H4 (cell line): ENCODE measurements at regions not wholly inside any gene's neighbourhood (a gene's known extent, or its start where the extent isn't known, plus 50 kb on each side); places are given as distances from the start of the nearest gene placed in this dataset.
"Not testable (repeated sequence)": the region's sequence is repeated elsewhere in the genome, so short reads cannot be mapped to it uniquely, and the experiment has no call there.

Experiments
- DNase-seq: peaks from one replicate; pipeline ENCODE4 v3.0.0-alpha.2; 2015; ENCODE audit warnings: low spot score

DNA sequence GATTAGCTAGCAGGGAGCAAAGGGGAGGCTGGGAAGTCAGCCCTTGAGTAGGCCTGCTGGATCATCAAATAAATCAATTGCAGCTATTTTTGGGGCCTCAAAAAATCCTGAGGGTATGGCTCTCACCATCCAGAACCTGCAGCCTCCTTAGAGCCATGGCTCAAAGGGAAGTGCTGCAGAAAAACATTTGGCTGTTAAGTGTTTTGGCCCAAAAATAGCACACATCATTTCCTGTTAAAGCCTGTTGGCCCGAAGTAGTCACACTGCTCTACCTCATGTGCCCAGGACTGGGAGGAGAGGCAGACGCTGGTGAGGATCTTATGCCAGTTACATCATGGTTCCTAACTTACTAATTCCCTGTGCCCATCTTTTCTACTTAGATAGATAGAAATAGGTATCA lies 176.8 kb upstream of the PLGLB1 start:
- not testable (repeated sequence) for DNase-seq

DNA sequence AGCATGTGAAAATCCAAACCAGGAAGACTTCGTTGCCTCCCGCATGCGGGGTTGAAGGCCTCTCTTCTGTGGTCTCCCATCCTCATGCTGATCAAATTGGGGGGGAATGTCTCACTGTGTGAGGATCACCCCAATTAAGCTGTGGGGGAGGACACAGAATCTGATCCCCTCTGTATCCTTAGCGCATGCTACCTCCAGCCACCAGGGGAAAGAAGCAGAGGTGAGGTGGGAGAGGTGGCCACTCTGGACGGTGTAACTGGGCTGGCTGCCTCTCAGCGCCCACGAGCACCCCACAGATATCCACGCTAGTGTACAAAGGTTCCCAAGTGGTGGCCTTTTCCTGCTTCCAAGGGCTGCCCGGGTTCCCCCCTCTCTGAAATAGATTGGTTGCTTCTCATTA lies 177.6 kb upstream of the PLGLB1 start:
- not testable (repeated sequence) for DNase-seq

DNA sequence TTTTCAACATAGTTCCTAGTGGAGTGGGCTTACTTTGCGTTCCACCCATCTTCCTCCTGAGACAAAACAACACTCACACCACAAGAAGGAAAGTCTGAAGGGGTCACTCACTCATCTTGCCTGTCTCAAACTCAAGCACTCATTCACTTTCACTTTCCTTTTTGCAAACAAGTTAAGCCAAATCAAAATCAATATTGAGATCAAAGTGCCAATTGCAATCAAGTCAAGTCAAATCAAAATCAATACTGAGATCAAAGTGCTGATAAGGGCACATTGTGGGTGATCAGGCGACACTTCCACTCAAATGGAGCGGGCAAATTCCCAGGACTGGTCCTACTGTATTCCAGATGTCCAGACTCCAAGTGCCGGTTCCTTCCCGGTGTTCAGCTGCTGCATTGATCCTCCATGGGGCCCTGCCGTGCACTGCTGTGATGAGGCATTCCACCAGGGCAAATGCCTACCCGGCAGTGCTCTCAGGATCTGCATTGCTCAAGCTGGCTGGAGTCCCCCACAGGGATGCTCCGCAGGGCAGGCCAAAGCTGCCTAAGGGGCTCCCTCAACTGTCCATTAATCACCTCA lies 183.0 kb upstream of the PLGLB1 start:
- DNase-seq, result not testable (repeated sequence)

DNA sequence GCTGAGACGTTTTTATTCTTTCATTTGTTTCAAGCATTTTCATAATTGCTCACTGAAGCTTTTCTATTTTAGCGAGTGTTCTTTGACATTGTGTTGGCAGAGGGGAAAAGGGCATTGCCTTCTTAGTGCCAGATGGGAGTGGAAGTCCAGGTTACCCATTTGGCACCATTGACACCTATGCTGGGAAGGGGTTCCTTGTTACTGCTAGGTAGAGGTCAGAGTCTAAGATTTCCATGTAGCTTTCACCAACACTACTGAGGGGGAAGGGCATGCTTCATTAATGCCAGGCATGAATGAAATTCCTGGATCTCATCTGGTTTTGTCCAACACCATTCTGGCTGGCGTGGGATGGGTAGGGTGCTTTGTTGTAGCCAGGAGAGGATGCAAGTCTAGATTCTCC lies 191.3 kb upstream of the PLGLB1 start:
- DNase-seq, result not testable (repeated sequence)

DNA sequence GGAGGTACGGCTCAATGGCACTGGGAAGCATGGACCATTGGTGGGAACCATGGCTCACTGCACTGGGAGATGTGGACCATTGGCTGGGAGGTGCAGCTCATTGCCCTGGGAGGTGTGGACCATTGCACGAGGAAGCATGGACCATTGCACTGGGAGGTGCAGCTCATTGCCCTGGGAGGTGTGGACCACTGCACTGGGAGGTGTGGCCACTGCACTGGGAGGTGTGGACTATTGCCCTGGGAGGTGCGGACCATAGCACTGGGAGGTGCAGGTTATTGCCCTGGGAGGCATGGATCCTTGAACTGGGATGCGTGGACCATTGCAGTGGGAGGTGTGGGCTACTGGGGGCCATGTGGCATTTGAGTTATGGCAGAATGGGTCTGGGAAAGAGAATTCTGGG lies 195.4 kb upstream of the PLGLB1 start:
- not testable (repeated sequence) for DNase-seq

DNA sequence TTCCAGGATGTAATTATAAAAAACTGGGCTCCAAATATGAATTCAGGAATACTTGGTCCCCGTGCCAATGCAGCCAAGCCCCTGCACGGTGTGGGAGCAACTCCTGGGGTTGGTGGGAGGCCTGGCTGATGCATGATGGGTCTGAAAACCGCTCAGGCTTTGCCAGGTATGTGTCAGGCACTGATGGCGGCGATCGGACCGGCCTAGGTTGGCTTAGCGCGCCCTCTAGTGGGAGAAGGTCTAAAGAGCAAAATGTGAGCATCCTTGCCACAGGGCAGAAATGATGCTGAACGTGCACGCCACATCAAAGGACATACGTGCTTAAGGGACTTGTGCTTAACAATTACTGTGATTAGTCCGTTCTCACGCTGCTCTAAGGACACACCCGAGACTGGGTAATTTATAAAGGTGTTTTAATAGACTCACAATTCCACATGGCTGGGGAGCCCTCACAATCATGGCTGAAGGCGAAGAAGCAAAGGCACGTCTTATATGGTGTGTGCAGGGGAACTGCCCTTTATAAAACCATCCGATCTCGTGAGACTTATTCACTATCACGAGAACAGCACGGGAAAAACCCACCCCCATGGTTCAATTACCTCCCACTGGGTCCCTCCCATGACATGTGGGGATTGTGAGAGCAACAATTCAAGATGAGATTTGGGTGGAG lies 196.2 kb upstream of the PLGLB1 start:
- DNase-seq, result not testable (repeated sequence)

DNA sequence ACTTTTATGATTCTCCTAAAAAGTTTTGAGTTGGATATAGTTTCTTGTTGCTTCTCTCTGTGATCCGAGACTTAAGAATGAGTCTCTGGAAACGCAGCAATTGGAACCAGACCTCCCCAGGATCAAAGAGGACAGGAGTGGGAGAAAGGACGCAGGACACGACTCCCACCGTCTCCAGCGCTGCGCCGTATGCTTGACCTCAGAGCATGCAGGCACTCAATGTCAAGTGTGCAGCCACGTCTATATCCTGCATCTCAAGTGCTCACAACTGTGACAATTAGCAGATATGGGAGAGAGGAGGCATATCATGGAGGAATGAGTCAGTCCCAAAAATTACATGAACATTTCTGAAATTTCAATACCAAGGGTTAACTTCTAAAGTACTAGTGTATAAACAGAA lies 199.0 kb upstream of the PLGLB1 start:
- DNase-seq, result not testable (repeated sequence)

DNA sequence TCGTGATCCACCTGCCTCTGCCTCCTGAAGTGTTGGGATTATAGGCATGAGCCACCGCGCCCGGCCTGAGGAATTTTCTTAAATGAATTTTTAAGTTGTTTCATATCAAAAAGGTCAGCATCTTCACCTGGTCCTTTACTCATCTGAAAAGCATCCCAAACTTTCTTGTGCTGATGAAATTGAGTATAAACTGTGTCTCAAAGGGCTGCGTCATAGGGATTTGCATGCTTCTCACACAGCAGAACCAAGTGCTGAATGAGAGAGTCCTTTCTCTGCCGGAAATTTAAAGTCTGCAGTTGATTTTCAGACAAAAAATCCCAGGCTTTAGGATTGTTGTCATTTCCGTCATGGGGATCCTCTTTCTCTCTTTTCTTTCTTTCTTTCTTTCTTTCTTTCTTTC lies 200.5 kb upstream of the PLGLB1 start:
- DNase-seq, result not testable (repeated sequence)

DNA sequence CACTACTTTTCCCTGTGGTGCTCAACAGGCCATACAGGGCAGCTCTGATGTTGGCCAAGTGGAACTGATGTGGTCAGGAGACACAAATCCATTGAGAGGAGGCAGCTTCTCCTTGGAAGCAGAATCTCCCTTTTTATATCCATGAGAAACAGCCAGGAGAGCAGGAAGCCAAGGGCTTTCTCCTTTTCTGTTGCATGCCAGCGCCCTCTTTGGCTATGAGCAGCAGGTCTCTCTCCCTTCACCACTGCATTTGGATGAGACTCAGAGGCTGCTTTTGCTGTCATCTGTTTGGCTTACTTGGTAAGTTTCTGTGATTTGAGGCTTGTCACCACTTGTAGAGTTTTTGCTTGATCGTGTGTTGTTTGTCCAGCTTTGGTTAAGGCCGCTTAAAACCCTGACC lies 202.2 kb upstream of the PLGLB1 start:
- DNase-seq, result not testable (repeated sequence)

DNA sequence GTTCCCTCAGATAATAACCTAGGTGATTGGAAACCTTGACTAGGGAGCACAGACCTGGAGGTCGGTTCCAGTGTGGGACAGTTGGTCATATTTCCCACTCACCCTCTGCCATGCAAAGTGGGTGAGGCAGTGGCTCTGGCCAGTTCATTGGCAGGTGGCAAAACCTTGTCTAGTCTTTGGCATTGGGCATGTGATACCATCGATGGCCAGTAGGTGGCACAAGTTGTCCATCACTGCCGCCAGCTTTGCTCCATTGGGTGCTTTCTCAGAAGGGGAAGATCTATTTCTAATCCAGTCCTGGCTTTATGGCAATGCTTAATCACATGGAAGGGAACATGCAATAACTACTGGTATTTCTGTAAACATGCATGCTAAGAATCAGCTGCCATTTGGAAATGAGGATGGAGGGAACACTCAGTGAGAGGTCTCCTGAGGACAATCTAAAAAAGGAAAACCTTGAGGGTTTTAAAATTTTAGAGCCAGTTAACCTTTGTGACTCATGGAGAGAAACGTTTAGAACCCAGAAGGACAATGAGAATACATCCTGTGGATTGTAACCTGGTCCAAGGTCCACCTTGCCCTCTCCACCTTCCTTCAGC lies 207.5 kb upstream of the PLGLB1 start:
- DNase-seq, result peak; percentile 18

DNA sequence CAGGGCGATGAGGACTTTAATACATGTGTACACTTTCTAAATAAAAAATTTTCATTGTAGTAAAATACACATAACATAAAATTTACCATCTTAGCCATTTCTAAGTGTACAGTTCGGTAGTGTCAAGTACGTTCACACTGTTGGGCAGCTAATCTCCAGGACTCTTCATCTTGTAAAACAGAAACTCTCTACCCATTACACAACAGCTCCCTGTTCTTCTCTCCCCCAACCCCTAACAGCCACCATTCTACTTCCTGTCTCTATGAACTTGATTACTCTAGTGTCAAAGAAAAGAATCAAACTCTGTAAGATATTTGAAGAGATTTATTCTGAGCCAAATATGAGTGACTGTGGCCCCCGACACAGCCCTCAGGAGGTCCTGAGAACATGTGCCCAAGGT lies 208.3 kb upstream of the PLGLB1 start:
- DNase-seq, result not testable (repeated sequence)

DNA sequence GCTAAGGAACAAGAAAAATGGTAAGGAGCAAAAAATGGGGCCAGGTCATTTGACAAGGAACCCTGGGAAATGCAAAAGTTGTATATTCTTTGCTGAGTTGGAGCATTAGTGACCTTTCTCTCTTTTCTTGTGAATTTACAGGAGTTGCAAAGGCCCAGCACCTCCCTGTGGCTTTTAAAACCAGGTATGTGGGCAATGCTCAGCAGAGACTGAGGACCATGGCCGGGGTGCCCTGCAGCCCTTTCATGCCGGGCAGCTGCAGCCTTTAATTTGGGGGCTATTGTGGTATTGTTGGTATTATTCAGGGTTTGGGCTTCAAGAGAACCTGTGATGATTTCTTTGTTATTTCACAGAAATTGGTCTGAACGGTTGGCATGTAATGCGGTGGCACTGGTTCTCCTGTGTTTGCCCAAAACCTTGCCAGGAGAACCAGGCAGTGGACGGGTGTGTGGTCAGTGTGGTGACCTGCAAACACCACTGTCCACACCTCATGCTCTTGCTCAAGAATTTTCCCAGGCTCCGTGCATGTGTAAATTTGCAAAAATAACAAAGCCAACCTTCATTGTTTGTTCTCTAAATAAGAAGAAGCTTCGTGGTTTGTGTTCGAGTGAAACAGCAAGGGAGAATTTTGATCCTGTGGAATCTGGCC lies 213.8 kb upstream of the PLGLB1 start:
- DNase-seq, result not testable (repeated sequence)

DNA sequence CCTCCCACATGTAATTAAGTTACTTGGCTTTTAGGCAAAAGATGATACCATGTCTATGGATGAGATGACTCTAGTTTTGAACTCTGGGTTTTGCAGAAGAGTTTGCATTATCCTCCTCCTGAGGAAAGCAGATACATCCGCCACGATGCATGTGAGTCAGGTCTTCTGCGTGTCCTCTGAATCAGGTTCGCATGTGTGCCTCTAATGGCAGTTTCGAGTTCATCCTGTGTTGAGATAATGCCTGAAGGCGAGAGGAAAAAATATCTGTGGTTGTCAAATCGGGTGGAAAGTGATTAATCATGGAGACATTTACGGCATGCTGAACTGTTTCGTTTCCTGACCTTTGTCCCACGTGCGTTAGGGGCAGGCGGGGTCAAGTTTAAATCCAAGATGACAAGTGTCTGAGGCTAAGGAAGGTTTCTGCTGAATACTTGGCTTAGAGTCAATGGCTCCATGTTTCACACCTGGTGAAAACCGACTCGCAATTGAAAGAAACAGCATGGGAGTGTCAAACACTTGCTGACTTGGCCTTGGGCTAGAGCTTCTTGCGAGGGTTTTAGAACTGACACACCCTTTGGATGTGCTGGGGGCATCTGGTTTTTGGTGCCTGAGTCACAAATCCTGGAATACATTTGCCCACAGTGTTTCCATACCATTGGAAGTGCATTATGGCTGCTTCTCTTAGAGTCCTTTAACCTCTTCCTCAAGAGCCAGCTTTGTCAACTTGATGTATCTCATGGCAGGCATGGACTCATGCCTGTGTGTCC lies 216.1 kb upstream of the PLGLB1 start:
- not testable (repeated sequence) for DNase-seq

DNA sequence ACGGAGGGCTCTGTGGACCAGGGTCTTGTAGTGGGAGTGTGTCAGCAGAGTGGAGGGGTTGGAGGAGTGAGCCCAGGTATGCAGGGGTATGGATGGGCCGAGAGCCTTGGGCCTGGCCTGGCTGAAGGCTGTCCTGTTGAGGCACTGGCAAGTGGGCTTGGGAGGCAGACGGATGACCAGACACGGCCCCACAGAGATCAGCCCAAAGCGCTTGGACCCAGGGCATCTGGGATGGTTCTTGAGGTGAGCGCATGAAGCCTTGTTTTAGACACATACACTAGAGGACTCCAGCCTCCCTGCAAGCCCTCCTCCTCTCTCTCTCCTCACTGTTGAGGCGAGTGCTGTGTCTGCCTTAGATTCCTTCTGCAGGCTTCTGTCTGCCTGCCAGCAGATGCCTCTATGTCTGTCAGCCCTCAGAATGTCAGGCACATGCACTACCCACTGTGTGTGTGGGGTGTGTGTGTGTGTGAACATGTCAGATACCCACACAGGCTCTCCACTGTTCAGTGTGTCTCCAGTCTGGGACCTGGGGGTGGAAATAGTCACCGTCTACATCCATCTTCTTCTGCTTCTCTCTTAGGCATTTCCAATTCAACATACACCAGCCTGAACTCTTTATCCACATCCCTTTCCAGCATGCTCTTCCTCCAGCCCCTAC lies 218.0 kb upstream of the PLGLB1 start:
- not testable (repeated sequence) for DNase-seq

DNA sequence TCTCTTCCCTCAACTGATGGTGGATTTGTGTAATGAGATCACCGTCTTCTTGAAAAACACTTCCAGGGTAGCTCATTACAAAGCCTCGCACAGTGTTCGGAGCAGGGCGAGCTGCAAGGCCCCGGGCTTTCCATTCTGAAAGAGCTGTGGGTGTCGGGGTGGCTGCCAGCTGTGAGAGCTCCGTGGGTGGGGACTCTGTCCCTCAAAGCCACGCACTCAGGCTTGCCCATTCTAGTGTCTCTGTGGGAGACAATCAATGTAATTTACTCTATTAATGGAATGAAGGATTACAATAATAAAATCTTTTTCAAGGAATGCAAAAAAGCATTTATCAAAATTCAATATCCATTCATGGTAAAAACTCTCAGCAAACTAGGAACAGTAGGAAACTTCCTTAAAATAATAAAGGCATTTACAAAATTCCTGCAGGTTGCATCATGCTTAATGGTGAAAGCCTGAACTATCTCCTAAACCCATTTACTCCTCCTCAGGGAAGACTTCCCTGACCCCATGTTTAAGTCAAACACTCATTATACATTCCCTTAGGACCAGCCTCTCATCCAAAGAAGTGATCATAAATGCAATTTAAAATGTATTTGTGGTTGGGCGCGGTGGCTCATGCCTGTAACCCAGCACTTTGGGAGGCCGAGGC lies 224.5 kb upstream of the PLGLB1 start:
- not testable (repeated sequence) for DNase-seq

DNA sequence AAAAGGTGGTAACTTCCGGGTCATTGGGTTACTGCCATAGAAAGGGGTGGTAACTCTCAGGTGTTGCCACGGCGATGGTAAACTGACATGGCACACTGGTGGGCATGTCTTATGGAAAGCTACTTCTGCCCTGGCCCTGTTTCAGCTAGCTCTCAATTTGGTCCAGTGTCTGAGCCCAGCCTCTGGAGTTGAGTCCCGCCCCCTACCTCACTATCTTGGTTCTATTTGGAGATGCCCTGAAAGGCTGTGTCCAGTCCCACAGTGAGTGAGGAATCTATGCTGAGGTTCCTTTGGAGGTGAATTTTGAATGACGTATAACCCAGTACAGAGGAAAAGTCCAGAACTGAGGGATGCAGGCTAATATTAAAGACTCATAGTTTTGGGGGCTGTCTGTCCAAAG lies 230.4 kb upstream of the PLGLB1 start:
- not testable (repeated sequence) for DNase-seq

DNA sequence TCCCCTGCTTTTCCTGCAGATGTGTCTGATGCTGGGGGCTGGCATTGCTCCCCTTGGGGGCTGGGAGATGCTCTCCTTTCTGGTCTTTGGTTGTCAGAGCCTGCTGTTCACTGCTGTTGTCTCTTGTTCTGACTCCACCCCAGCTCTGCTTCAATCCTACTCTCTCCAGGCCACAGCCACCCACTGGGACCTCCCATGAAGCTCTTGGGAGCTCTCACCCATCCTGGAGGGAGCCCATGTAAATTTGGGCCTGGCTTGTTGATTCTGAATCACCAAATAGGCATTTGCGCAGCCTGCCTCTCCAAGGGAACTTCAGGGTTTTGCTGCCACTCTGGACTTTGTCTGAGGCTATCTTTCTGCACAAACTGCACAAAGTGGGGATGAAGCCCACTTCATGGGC lies 232.9 kb upstream of the PLGLB1 start:
- DNase-seq, result not testable (repeated sequence)

DNA sequence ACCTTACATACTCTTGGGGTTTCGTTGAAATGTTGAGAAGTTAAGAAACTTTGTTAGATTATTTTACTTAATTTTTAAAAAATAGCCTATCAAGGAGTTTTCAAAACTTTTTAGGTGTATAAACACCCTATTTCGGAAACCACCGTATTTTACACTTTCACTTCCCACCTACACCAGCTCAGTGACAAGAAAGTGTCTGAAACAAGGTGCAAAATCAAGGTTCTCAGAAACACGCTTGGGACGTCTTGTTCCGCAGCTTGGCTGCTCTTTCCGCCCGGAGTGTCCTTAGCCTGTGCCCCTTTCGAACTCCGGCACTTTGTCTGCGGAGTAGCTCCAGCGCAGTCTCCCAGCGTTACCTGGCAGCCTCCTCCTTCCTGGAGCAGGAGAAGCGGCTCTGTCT lies 233.8 kb upstream of the PLGLB1 start:
- not testable (repeated sequence) for DNase-seq

DNA sequence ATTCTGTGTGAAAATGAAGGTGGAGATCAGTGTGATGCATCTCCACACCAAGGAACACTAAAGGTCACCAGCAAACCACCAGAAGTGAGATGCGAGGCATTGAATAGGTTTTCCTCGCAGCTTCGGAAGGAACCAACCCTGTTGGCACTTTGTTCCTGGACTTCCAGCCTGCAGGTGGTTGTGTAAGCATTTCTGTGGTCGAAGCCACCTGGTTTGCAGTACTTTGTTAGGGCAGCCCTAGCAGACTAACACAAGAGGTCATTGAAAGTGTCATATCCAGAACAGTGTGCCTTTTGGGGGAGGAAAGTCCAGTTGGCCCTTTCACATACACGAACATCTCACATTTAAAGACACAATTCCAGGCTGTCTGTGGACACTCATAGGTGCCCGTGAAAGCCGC lies 237.2 kb upstream of the PLGLB1 start:
- not testable (repeated sequence) for DNase-seq

DNA sequence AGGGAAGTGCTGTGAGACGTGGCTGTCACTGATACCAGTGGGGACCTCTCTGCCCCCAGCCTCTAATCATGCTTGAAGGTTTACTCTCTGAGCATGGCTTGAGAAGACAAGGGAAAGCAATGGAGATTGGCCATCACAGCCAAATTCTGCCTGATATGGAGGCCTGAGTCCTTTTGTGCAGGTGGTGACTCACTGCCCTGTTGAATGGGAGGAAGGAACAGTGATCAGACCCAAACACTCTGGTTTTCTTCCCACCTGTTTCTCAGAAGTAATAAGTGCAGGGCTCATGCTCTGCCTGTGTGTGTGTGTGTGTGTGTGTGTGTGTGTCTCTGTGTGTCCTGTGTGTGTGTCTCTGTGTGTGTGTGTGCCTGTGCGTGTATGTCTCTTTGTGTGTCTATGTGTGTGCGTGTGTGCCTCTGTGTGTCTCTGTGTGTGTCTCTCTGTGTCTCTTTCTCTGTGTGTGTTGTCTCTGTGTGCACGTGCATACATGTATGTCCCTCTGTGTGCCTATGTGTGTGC lies 240.6 kb upstream of the PLGLB1 start:
- not testable (repeated sequence) for DNase-seq
